ENCODE measurements at regions not wholly inside any gene's neighbourhood (a gene's known extent, or its start where the extent isn't known, plus 50 kb on each side); places are given as distances from the start of the nearest gene placed in this dataset.

- Histone ChIP-seq H3K36me3 (replicated peaks in 1 of 2; ENCODE audit: control extremely low read depth in 1 of 2, control insufficient read depth in 1 of 2, extremely low read depth in 1 of 2, insufficient read depth in 2 of 2, low read length in 1 of 2) (no peaks in the 10 kb centered on the region), H3K4me2 (replicated peaks; ENCODE audit: low read depth, low read length, poor library complexity, severe bottlenecking) (peak overlapping the region; percentile 68), H2AFZ (ENCODE audit: insufficient read depth, low read depth, low read length, poor library complexity, severe bottlenecking) (peak overlapping the region; percentile 59), H3K27me3 (replicated peaks in 1 of 4; ENCODE audit: control extremely low read depth in 1 of 4, control insufficient read depth in 3 of 4, insufficient read depth in 4 of 4, low read length in 3 of 4) (peaks cover 0 to 4% (median 0%) of the 10 kb centered on the region in 4 experiments), H3K79me2 (ENCODE audit: control insufficient read depth, insufficient read depth, low read length) (no peaks in the 10 kb centered on the region), H3K4me3 (ENCODE audit: control extremely low read depth in 1 of 5, extremely low read depth in 1 of 5, insufficient read depth in 1 of 5, low read depth in 2 of 5, low read length in 4 of 5) (peak overlapping the region; percentile 47 to 67 (median 52)), H3K9me3 (ENCODE audit: control extremely low read depth in 1 of 3, control insufficient read depth in 2 of 3, insufficient read depth in 1 of 3, low read length in 2 of 3) (no peaks in the 10 kb centered on the region), H3K4me1 (ENCODE audit: control insufficient read depth in 2 of 2, insufficient read depth in 2 of 2, low read length in 2 of 2) (peaks cover 0 to 4% of the 10 kb centered on the region in 2 donors), H4K20me1 (ENCODE audit: control insufficient read depth, insufficient read depth, low read length, poor library complexity, severe bottlenecking) (no peaks in the 10 kb centered on the region), H3K9ac (ENCODE audit: low read length) (peak overlapping the region; percentile 72), H3K27ac (ENCODE audit: low read length in 2 of 2) (no peak overlapping the region)
- WGBS (ENCODE audit: insufficient coverage): 0% methylated on average over 6 of the region's 27 CpGs
- ATAC-seq (ENCODE audit: low read depth) (no peak), DNase-seq (peak; percentile 47)
- ChIA-PET POLR2A (no interaction called here), CTCF (interaction anchor here (1.9 kb wide), 1 partner anchor 14 kb away, joined by 4 read pairs; no protein-coding TSS in a partner anchor)
- Mint-ChIP-seq H3K27me3 (peaks cover 3% of the 10 kb centered on the region), H3K9me3 (ENCODE audit: insufficient read depth) (no peaks in the 10 kb centered on the region), H3K4me3 (peak overlapping the region; percentile 98), H3K27ac (peak overlapping the region; percentile 63), H3K4me1 (peaks cover 11% of the 10 kb centered on the region)
- TF ChIP-seq CTCF (IDR thresholded peaks at IDR 0.05) (no peak), EZH2 (IDR thresholded peaks at IDR 0.05; ENCODE audit: borderline replicate concordance, insufficient read depth, low read depth, low read length, poor library complexity, severe bottlenecking) (no peak)
- intact Hi-C loops (cut with micrococcal nuclease): loop anchor here (5.0 kb wide), 1 partner anchor 289 kb away; the partner anchor contains the start of gene HPRT1
Observed at GRCh38 chrX:134173541-134174272, 63.3 kb upstream of the CCDC160 start.

- Histone ChIP-seq H3K27ac (ENCODE audit: low read length in 2 of 2) (no peak overlapping the region), H3K27me3 (replicated peaks in 1 of 4; ENCODE audit: control extremely low read depth in 1 of 4, control insufficient read depth in 3 of 4, insufficient read depth in 4 of 4, low read length in 3 of 4) (peaks cover 0 to 4% (median 0%) of the 10 kb centered on the region in 4 experiments), H3K79me2 (ENCODE audit: control insufficient read depth, insufficient read depth, low read length) (no peaks in the 10 kb centered on the region), H2AFZ (ENCODE audit: insufficient read depth, low read depth, low read length, poor library complexity, severe bottlenecking) (peak overlapping the region; percentile 59), H3K4me1 (ENCODE audit: control insufficient read depth in 2 of 2, insufficient read depth in 2 of 2, low read length in 2 of 2) (peaks cover 0 to 4% of the 10 kb centered on the region in 2 donors), H3K9me3 (ENCODE audit: control extremely low read depth in 1 of 3, control insufficient read depth in 2 of 3, insufficient read depth in 1 of 3, low read length in 2 of 3) (no peaks in the 10 kb centered on the region), H3K36me3 (replicated peaks in 1 of 2; ENCODE audit: control extremely low read depth in 1 of 2, control insufficient read depth in 1 of 2, extremely low read depth in 1 of 2, insufficient read depth in 2 of 2, low read length in 1 of 2) (no peaks in the 10 kb centered on the region), H3K4me2 (replicated peaks; ENCODE audit: low read depth, low read length, poor library complexity, severe bottlenecking) (peak overlapping the region; percentile 68), H4K20me1 (ENCODE audit: control insufficient read depth, insufficient read depth, low read length, poor library complexity, severe bottlenecking) (no peaks in the 10 kb centered on the region), H3K9ac (ENCODE audit: low read length) (no peak overlapping the region), H3K4me3 (ENCODE audit: control extremely low read depth in 1 of 5, extremely low read depth in 1 of 5, insufficient read depth in 1 of 5, low read depth in 2 of 5, low read length in 4 of 5) (peak overlapping the region in 1 of 5 experiments; percentile 67)
- Mint-ChIP-seq H3K4me1 (peaks cover 11% of the 10 kb centered on the region), H3K9me3 (ENCODE audit: insufficient read depth) (no peaks in the 10 kb centered on the region), H3K27ac (no peak overlapping the region), H3K27me3 (peaks cover 3% of the 10 kb centered on the region), H3K4me3 (peak overlapping the region; percentile 98)
- ATAC-seq (ENCODE audit: low read depth): no peak
- no peak for TF ChIP-seq CTCF (IDR thresholded peaks at IDR 0.05)
- TF ChIP-seq EZH2 (IDR thresholded peaks at IDR 0.05; ENCODE audit: borderline replicate concordance, insufficient read depth, low read depth, low read length, poor library complexity, severe bottlenecking): no peak
- no CpG with 5 or more reads among the region's 4 CpGs for WGBS (ENCODE audit: insufficient coverage)
- DNase-seq: no peak
- intact Hi-C loops (cut with micrococcal nuclease): loop anchor here (5.0 kb wide), 1 partner anchor 288 kb away; the partner anchor contains the start of gene HPRT1
- ChIA-PET POLR2A (no interaction called here), CTCF (interaction anchor here (1.9 kb wide), 1 partner anchor 13 kb away, joined by 4 read pairs; no protein-coding TSS in a partner anchor)
Observed at GRCh38 chrX:134174273-134174660, 62.7 kb upstream of the CCDC160 start.
